HCT116 (cell line): ENCODE measurements at regions not wholly inside any gene's neighbourhood (a gene's known extent, or its start where the extent isn't known, plus 50 kb on each side); places are given as distances from the start of the nearest gene placed in this dataset.

Experiments
- ATF3 ChIP-seq: IDR thresholded peaks from 2 replicates; pipeline ENCODE4 v1.6.1; 2012
- CEBPB ChIP-seq: IDR thresholded peaks from 2 replicates; pipeline ENCODE4 v1.6.1; 2012; ENCODE audit warnings: low read depth
- CTCF ChIP-seq, 3 experiments: fragments of 200-600 bp in 1 of 3; sonication (generic) in 1 of 3; IDR thresholded peaks in 2 of 3; conservative IDR thresholded peaks in 1 of 3; 2 replicates each; pipeline ENCODE4 v1.5.1; 2012 to 2017; ENCODE audit warnings: low read depth in 2 of 3, low read length in 2 of 3, antibody characterized with exemption in 1 of 3, borderline replicate concordance in 1 of 3, control low read depth in 1 of 3, mild to moderate bottlenecking in 1 of 3, mixed read lengths in 1 of 3, mixed run types in 1 of 3, moderate library complexity in 1 of 3; ENCODE audit not compliant: insufficient read depth in 1 of 3
- EGR1 ChIP-seq: IDR thresholded peaks from 2 replicates; pipeline ENCODE4 v1.6.1; 2012; ENCODE audit warnings: low read depth
- EZH2 ChIP-seq: fragments of 200-600 bp; sonication (generic); IDR thresholded peaks from 2 replicates; pipeline ENCODE4 v1.6.1; 2017; ENCODE audit warnings: antibody characterized with exemption, mixed run types
- EZH2phosphoT487 ChIP-seq: fragments of 200-600 bp; IDR thresholded peaks from 2 replicates; pipeline ENCODE4 v1.6.1; 2018; ENCODE audit warnings: antibody characterized with exemption, borderline replicate concordance
- FOSL1 ChIP-seq: IDR thresholded peaks from 2 replicates; pipeline ENCODE4 v1.6.1; 2012; ENCODE audit warnings: low read depth
- POLR2A ChIP-seq: IDR thresholded peaks from 2 replicates; pipeline ENCODE4 v1.7.0; 2011; ENCODE audit warnings: borderline replicate concordance; ENCODE audit not compliant: insufficient read depth, insufficient read length; ENCODE audit errors: extremely low read depth
- POLR2AphosphoS5 ChIP-seq: IDR thresholded peaks from 2 replicates; pipeline ENCODE4 v1.6.1; 2011; ENCODE audit warnings: mild to moderate bottlenecking, low read depth, low read length, moderate library complexity
- SIN3A ChIP-seq: IDR thresholded peaks from 2 replicates; pipeline ENCODE4 v1.6.1; 2012; ENCODE audit warnings: low read depth
- SP1 ChIP-seq: IDR thresholded peaks from 2 replicates; pipeline ENCODE4 v1.6.1; 2012; ENCODE audit warnings: low read depth
- YY1 ChIP-seq: IDR thresholded peaks from 2 replicates; pipeline ENCODE4 v1.6.1; 2011; ENCODE audit warnings: low read length, low read depth, moderate library complexity, mild to moderate bottlenecking; ENCODE audit not compliant: insufficient replicate concordance; ENCODE audit errors: extremely low read depth
- TF ChIP-seq, protein P1 (sequence below): IDR thresholded peaks from 2 replicates; pipeline ENCODE4 v1.6.1; 2012; ENCODE audit warnings: low read depth
- TF ChIP-seq, protein P2 (sequence below): IDR thresholded peaks from 2 replicates; pipeline ENCODE4 v1.6.1; 2011; ENCODE audit warnings: mild to moderate bottlenecking, low read length, moderate library complexity; ENCODE audit not compliant: insufficient replicate concordance; ENCODE audit errors: extremely low read depth

GRCh38 chr9:13032585-13032984, 246.9 kb downstream of the MPDZ start:
- TF ChIP-seq CTCF (IDR thresholded peaks at IDR 0.05 in 2 of 3, conservative IDR thresholded peaks at IDR 0.05 in 1 of 3; ENCODE audit: borderline replicate concordance in 1 of 3, insufficient read depth in 1 of 3, low read depth in 2 of 3, low read length in 2 of 3) (no peak), SIN3A (no peak), POLR2A (no peak), CEBPB (no peak), POLR2AphosphoS5 (no peak), EZH2 (no peak), YY1 (no peak), EGR1 (no peak), EZH2phosphoT487 (no peak), ATF3 (no peak), FOSL1 (no peak), SP1 (no peak)
- TF ChIP-seq, protein P1, sequence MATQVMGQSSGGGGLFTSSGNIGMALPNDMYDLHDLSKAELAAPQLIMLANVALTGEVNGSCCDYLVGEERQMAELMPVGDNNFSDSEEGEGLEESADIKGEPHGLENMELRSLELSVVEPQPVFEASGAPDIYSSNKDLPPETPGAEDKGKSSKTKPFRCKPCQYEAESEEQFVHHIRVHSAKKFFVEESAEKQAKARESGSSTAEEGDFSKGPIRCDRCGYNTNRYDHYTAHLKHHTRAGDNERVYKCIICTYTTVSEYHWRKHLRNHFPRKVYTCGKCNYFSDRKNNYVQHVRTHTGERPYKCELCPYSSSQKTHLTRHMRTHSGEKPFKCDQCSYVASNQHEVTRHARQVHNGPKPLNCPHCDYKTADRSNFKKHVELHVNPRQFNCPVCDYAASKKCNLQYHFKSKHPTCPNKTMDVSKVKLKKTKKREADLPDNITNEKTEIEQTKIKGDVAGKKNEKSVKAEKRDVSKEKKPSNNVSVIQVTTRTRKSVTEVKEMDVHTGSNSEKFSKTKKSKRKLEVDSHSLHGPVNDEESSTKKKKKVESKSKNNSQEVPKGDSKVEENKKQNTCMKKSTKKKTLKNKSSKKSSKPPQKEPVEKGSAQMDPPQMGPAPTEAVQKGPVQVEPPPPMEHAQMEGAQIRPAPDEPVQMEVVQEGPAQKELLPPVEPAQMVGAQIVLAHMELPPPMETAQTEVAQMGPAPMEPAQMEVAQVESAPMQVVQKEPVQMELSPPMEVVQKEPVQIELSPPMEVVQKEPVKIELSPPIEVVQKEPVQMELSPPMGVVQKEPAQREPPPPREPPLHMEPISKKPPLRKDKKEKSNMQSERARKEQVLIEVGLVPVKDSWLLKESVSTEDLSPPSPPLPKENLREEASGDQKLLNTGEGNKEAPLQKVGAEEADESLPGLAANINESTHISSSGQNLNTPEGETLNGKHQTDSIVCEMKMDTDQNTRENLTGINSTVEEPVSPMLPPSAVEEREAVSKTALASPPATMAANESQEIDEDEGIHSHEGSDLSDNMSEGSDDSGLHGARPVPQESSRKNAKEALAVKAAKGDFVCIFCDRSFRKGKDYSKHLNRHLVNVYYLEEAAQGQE, result no peak
- TF ChIP-seq, protein P2, sequence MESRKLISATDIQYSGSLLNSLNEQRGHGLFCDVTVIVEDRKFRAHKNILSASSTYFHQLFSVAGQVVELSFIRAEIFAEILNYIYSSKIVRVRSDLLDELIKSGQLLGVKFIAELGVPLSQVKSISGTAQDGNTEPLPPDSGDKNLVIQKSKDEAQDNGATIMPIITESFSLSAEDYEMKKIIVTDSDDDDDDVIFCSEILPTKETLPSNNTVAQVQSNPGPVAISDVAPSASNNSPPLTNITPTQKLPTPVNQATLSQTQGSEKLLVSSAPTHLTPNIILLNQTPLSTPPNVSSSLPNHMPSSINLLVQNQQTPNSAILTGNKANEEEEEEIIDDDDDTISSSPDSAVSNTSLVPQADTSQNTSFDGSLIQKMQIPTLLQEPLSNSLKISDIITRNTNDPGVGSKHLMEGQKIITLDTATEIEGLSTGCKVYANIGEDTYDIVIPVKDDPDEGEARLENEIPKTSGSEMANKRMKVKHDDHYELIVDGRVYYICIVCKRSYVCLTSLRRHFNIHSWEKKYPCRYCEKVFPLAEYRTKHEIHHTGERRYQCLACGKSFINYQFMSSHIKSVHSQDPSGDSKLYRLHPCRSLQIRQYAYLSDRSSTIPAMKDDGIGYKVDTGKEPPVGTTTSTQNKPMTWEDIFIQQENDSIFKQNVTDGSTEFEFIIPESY, result no peak
